HepG2 (cell line): ENCODE measurements at regions not wholly inside any gene's neighbourhood (a gene's known extent, or its start where the extent isn't known, plus 50 kb on each side); places are given as distances from the start of the nearest gene placed in this dataset.

Source experiments
- ATAC-seq: fragments of 200-7000 bp; cut with Tn5 transposase; 3 replicates; pipeline ENCODE4 v1.9.1; 2020; ENCODE audit warnings: mild to moderate bottlenecking, moderate library complexity
- BruUV-seq: library from RNA; stranded (reverse); fragments of 400-500 nt; replicated peaks from 2 replicates; lab custom pipeline; 2021; lab: Mats Ljungman, UMichigan
- CTCF ChIA-PET: fragments of 300-600 bp; formaldehyde crosslinking; extraction: SDS; loops from one replicate; lab custom pipeline; 2021; ENCODE audit warnings: low total read pairs, inconsistent platforms, low intra/inter-chr PET ratio; lab: Yijun Ruan, JAX
- POLR2A ChIA-PET: fragments of 350-600 bp; sonication (Branson Sonifier 250); formaldehyde crosslinking; loops from one replicate; lab custom pipeline; 2020; ENCODE audit warnings: antibody characterized with exemption, inconsistent platforms; lab: Yijun Ruan, JAX
- DNase-seq: peaks from one replicate; pipeline ENCODE4 v3.0.0-alpha.2; 2015; ENCODE audit warnings: low spot score
- FAIRE-seq: peaks from 3 replicates; lab custom pipeline; 2011; peaks lifted over from hg19 to GRCh38; lab: Jason Lieb, UNC
- H2AFZ ChIP-seq: one replicate; pipeline ENCODE4 v1.6.1; 2011; ENCODE audit warnings: low read length, inconsistent platforms
- H3K27ac ChIP-seq: fragments of 300-600 bp; 3 replicates; pipeline ENCODE4 v1.8.0; 2011; ENCODE audit warnings: mixed run types, mild to moderate bottlenecking, mixed read lengths, low read length, inconsistent platforms; ENCODE audit not compliant: insufficient read depth; ENCODE audit errors: extremely low read length
- H3K27me3 ChIP-seq, 2 experiments: fragments of 200-600 bp in 1 of 2; 2 replicates in 1 of 2; 3 replicates in 1 of 2; pipeline versions ENCODE4 v1.6.0 to v1.8.0; 2011; ENCODE audit warnings: low read length in 2 of 2, mild to moderate bottlenecking in 2 of 2, moderate library complexity in 2 of 2, inconsistent platforms in 1 of 2; ENCODE audit not compliant: insufficient read depth in 2 of 2, control insufficient read depth in 1 of 2
- H3K36me3 ChIP-seq, 2 experiments: fragments of 200-600 bp in 1 of 2; replicated peaks in 1 of 2; 2 replicates in 1 of 2; 3 replicates in 1 of 2; pipeline versions ENCODE4 v1.5.1 to v1.8.0; 2011; ENCODE audit warnings: low read length in 2 of 2, inconsistent platforms in 1 of 2; ENCODE audit not compliant: insufficient read depth in 2 of 2, control insufficient read depth in 1 of 2
- H3K4me1 ChIP-seq: 2 replicates; pipeline ENCODE4 v1.5.1; 2012; ENCODE audit warnings: low read length, inconsistent platforms; ENCODE audit not compliant: insufficient read depth
- H3K4me2 ChIP-seq: 2 replicates; pipeline ENCODE4 v1.6.0; 2011; ENCODE audit warnings: low read depth, low read length, inconsistent platforms
- H3K4me3 ChIP-seq, 3 experiments: fragments of 200-600 bp in 1 of 3; sonication (generic), shearing (Covaris generic) in 1 of 3; replicated peaks in 1 of 3; 2 replicates each; pipeline ENCODE4 v1.5.1; 2011 to 2016; ENCODE audit warnings: low read length in 3 of 3, inconsistent platforms in 2 of 3, low read depth in 2 of 3, mild to moderate bottlenecking in 2 of 3, control low read depth in 1 of 3, mixed read lengths in 1 of 3; ENCODE audit not compliant: insufficient read depth in 1 of 3
- H3K79me2 ChIP-seq: one replicate; pipeline ENCODE4 v1.6.1; 2011; ENCODE audit warnings: low read length, inconsistent platforms; ENCODE audit not compliant: insufficient read depth
- H3K9ac ChIP-seq: 2 replicates; pipeline ENCODE4 v1.6.0; 2011; ENCODE audit warnings: mild to moderate bottlenecking, low read depth, low read length, inconsistent platforms; ENCODE audit not compliant: insufficient read depth
- H3K9me3 ChIP-seq: 2 replicates; pipeline ENCODE4 v1.5.1; 2012; ENCODE audit warnings: mild to moderate bottlenecking, low read length
- H4K20me1 ChIP-seq: 2 replicates; pipeline ENCODE4 v1.6.0; 2011; ENCODE audit warnings: inconsistent platforms, mild to moderate bottlenecking, low read length, moderate library complexity; ENCODE audit not compliant: insufficient read depth
- AGO1 ChIP-seq: fragments of 200-400 bp; formaldehyde crosslinking; IDR thresholded peaks from 2 replicates; pipeline ENCODE4 v1.6.1; 2017; ENCODE audit warnings: mild to moderate bottlenecking, low read depth, low read length, moderate library complexity; ENCODE audit not compliant: poor library complexity, severe bottlenecking
- ATF3 ChIP-seq: sonication (generic); formaldehyde crosslinking; IDR thresholded peaks from 2 replicates; pipeline ENCODE4 v1.4.0; 2020; ENCODE audit warnings: missing genetic modification reagents
- GPN1 ChIP-seq: sonication (generic); formaldehyde crosslinking; IDR thresholded peaks from 2 replicates; pipeline ENCODE4 v1.5.1; 2020; ENCODE audit warnings: missing genetic modification reagents, borderline replicate concordance
- REL ChIP-seq: sonication (generic); formaldehyde crosslinking; conservative IDR thresholded peaks from 2 replicates; pipeline ENCODE4 v1.8.0; 2022; ENCODE audit warnings: mild to moderate bottlenecking, missing genetic modification reagents, moderate library complexity
- SCMH1 ChIP-seq: sonication (generic); formaldehyde crosslinking; IDR thresholded peaks from 2 replicates; pipeline ENCODE4 v1.9.0; 2021; ENCODE audit warnings: missing genetic modification reagents, mild to moderate bottlenecking, borderline replicate concordance
- TAF1 ChIP-seq: sonication (generic); formaldehyde crosslinking; IDR thresholded peaks from 2 replicates; pipeline ENCODE4 v1.4.0; 2020; ENCODE audit warnings: missing genetic modification reagents
- THAP11 ChIP-seq: IDR thresholded peaks from 2 replicates; pipeline ENCODE4 v1.6.1; 2016; ENCODE audit warnings: missing biosample characterization, missing genetic modification reagents
- ZBTB4 ChIP-seq: sonication (generic); formaldehyde crosslinking; IDR thresholded peaks from 2 replicates; pipeline ENCODE4 v1.4.0; 2020; ENCODE audit warnings: missing genetic modification reagents, mild to moderate bottlenecking, borderline replicate concordance
- ZFP1 ChIP-seq: IDR thresholded peaks from 2 replicates; pipeline ENCODE4 v1.6.1; 2016
- ZNF670 ChIP-seq: sonication (generic); formaldehyde crosslinking; IDR thresholded peaks from 2 replicates; pipeline ENCODE4 v1.8.0; 2022; ENCODE audit warnings: mild to moderate bottlenecking, missing genetic modification reagents, borderline replicate concordance
- WGBS: methylation state at CpG from one replicate; pipeline ENCODE4 v1.1.6; 2017; ENCODE audit warnings: low lambda C conversion rate; 5-methylcytosine and 5-hydroxymethylcytosine counted together
- in situ Hi-C: cut with HindIII; loops from 2 replicates; pipeline ENCODE4 v1.10.0; 2017; ENCODE audit warnings: low pct_unique_long_range_greater_than_20kb; ENCODE audit not compliant: extremely low pct_ligation_motif_present
- intact Hi-C: fragments of 100-400 bp; cut with micrococcal nuclease; formaldehyde crosslinking; loops from one replicate; pipeline ENCODE4 v1.10.0; 2022; ENCODE audit not compliant: unreplicated experiment
- TF ChIP-seq, protein P1 (sequence below): IDR thresholded peaks from 2 replicates; pipeline ENCODE4 v1.6.1; 2018; ENCODE audit warnings: missing genetic modification reagents

DNA sequence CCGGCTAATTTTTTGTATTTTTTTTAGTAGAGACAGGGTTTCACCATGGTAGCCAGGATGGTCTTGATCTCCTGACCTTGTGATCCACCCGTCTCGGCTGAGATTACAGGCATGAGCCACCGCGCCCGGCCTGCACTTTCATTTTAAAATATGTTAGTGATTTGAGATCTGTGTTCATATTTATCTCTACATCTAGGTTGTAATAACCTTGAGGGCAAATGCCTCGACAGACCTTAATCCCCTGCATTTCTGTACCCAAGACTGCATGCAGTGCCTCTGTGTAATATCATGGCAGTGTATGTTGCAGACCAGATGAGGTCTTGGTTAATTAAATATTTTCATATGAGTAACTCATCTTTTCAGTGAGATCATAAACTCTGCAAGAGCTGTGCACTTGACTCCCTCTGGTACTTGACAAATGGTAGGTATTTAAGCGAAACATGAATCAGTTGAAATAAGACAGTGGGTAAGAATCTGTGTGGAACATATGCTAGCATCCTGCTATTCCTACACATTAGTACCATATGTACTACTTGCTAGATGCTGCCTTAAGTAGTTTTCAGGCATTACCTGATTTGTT is 673.9 kb upstream of the ANKRD30A start:
- CTCF ChIA-PET: no interaction called here
- no peaks in the 10 kb centered on the region for H3K79me2 ChIP-seq
- no peak for ATAC-seq
- H2AFZ ChIP-seq: no peak overlapping the region
- no TSS peak for BruUV-seq
- TF ChIP-seq SCMH1 (CRISPR knock-in tag) (no peak), GPN1 (CRISPR knock-in tag) (no peak), AGO1 (no peak), THAP11 (no peak), ZFP1 (CRISPR knock-in tag) (no peak), ZNF670 (CRISPR knock-in tag) (no peak), ATF3 (CRISPR knock-in tag) (no peak), ZBTB4 (CRISPR knock-in tag) (no peak), REL (CRISPR knock-in tag) (no peak), TAF1 (CRISPR knock-in tag) (no peak)
- TF ChIP-seq, protein P1, sequence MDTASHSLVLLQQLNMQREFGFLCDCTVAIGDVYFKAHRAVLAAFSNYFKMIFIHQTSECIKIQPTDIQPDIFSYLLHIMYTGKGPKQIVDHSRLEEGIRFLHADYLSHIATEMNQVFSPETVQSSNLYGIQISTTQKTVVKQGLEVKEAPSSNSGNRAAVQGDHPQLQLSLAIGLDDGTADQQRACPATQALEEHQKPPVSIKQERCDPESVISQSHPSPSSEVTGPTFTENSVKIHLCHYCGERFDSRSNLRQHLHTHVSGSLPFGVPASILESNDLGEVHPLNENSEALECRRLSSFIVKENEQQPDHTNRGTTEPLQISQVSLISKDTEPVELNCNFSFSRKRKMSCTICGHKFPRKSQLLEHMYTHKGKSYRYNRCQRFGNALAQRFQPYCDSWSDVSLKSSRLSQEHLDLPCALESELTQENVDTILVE: no peak
- TF ChIP-seq, all 625 proteins: peak for 0
- DNase-seq (no peak), FAIRE-seq (no peak)
- intact Hi-C loops (no loop called here), in situ Hi-C loops (no loop called here)
- 58% methylated on average over 7 of the region's 8 CpGs for WGBS
- POLR2A ChIA-PET: no interaction called here
- no peaks in the 10 kb centered on the region for H3K36me3 ChIP-seq
- H3K4me1 ChIP-seq: peaks cover 8% of the 10 kb centered on the region; the same call in 1 of the 2 replicates
- H3K27me3 ChIP-seq: no peaks in the 10 kb centered on the region
- no peak overlapping the region for H3K4me3 ChIP-seq
- no peaks in the 10 kb centered on the region; the same call in 1 of the 2 replicates for H3K9me3 ChIP-seq
- no peak overlapping the region for H3K27ac ChIP-seq
- no peak overlapping the region for H3K4me2 ChIP-seq
- H4K20me1 ChIP-seq: no peaks in the 10 kb centered on the region
- no peak overlapping the region for H3K9ac ChIP-seq
